DOHH2 (cell line): ENCODE measurements at regions not wholly inside any gene's neighbourhood (a gene's known extent, or its start where the extent isn't known, plus 50 kb on each side); places are given as distances from the start of the nearest gene placed in this dataset.

Experiments
- EZH2phosphoT487 ChIP-seq: fragments of 200-600 bp; sonication (generic); IDR thresholded peaks from 2 replicates; pipeline ENCODE4 v1.6.1; 2017; ENCODE audit warnings: borderline replicate concordance, mild to moderate bottlenecking, antibody characterized with exemption, low read length, moderate library complexity, mixed read lengths
- TF ChIP-seq, protein P1 (sequence below): fragments of 200-600 bp; sonication (generic); IDR thresholded peaks from one replicate; pipeline ENCODE4 v1.5.1; 2014; ENCODE audit warnings: antibody characterized with exemption, mild to moderate bottlenecking, low read depth, low read length; ENCODE audit not compliant: poor library complexity, severe bottlenecking

DNA sequence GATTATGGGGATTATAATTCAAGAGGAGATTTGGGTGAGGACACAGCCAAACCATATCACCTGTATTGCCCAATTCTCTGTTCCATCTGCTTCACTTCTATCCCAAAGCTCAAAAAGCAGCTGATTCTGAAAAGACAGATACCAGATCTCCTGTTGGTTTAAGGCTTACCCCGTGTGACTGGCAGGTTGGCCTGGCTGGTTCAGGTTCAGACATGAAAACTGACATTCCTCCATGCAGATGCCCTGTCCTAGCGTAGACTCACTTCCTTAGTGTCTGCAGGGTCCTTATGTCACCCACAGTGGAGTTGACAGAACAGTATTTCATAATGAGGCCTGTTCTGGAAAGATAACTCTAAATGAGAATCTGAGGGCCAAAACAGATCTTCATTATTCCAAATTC, 61.1 kb upstream of the FLRT2 start:
- TF ChIP-seq, protein P1, sequence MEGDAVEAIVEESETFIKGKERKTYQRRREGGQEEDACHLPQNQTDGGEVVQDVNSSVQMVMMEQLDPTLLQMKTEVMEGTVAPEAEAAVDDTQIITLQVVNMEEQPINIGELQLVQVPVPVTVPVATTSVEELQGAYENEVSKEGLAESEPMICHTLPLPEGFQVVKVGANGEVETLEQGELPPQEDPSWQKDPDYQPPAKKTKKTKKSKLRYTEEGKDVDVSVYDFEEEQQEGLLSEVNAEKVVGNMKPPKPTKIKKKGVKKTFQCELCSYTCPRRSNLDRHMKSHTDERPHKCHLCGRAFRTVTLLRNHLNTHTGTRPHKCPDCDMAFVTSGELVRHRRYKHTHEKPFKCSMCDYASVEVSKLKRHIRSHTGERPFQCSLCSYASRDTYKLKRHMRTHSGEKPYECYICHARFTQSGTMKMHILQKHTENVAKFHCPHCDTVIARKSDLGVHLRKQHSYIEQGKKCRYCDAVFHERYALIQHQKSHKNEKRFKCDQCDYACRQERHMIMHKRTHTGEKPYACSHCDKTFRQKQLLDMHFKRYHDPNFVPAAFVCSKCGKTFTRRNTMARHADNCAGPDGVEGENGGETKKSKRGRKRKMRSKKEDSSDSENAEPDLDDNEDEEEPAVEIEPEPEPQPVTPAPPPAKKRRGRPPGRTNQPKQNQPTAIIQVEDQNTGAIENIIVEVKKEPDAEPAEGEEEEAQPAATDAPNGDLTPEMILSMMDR: no peak
- no peak for TF ChIP-seq EZH2phosphoT487
